IMR-90 (cell line): ENCODE measurements at regions not wholly inside any gene's neighbourhood (a gene's known extent, or its start where the extent isn't known, plus 50 kb on each side); places are given as distances from the start of the nearest gene placed in this dataset.

Source experiments
- ATAC-seq: fragments of 200-7000 bp; cut with Tn5 transposase; 2 replicates; pipeline ENCODE4 v1.9.1; 2020; ENCODE audit warnings: low read depth, mild to moderate bottlenecking, moderate library complexity
- BruUV-seq: library from RNA; stranded (reverse); fragments of 400-500 nt; replicated peaks from 2 replicates; lab custom pipeline; 2021; lab: Mats Ljungman, UMichigan
- CTCF ChIA-PET: fragments of 300-600 bp; formaldehyde crosslinking; extraction: SDS; loops from one replicate; lab custom pipeline; 2021; ENCODE audit warnings: antibody characterized with exemption; lab: Yijun Ruan, JAX
- POLR2A ChIA-PET: fragments of 300-600 bp; sonication (Branson Sonifier 250); formaldehyde crosslinking; loops from one replicate; lab custom pipeline; 2022; ENCODE audit warnings: antibody characterized with exemption; ENCODE audit not compliant: unreplicated experiment; lab: Charles Lee
- DNase-seq: peaks from one replicate; pipeline ENCODE4 v3.0.0; 2013
- H2AFZ ChIP-seq: replicated peaks from 2 replicates; pipeline ENCODE3; 2013; ENCODE audit warnings: low read length, mild to moderate bottlenecking; ENCODE audit not compliant: poor library complexity
- H2AK5ac ChIP-seq: 2 replicates; pipeline ENCODE4 v1.6.1; 2013; ENCODE audit warnings: low read depth, low read length, inconsistent platforms
- H2AK9ac ChIP-seq: replicated peaks from 2 replicates; pipeline ENCODE3; 2013; ENCODE audit warnings: mild to moderate bottlenecking, low read depth, low read length, moderate library complexity; ENCODE audit not compliant: poor library complexity
- H2BK120ac ChIP-seq: 2 replicates; pipeline ENCODE4 v1.6.1; 2013; ENCODE audit warnings: low read depth, low read length, inconsistent platforms
- H2BK15ac ChIP-seq: 3 replicates; pipeline ENCODE4 v1.6.1; 2013; ENCODE audit warnings: low read depth, low read length, inconsistent platforms
- H2BK20ac ChIP-seq: 2 replicates; pipeline ENCODE4 v1.6.1; 2013; ENCODE audit warnings: low read depth, mild to moderate bottlenecking, inconsistent platforms, low read length, moderate library complexity
- H2BK5ac ChIP-seq: 2 replicates; pipeline ENCODE4 v1.6.1; 2013; ENCODE audit warnings: mild to moderate bottlenecking, low read depth, low read length, inconsistent platforms; ENCODE audit not compliant: poor library complexity, severe bottlenecking
- H3K14ac ChIP-seq: replicated peaks from 2 replicates; pipeline ENCODE4 v1.6.1; 2013; ENCODE audit warnings: low read depth, low read length, inconsistent platforms
- H3K18ac ChIP-seq: 2 replicates; pipeline ENCODE4 v1.6.1; 2013; ENCODE audit warnings: low read depth, low read length, control low read depth
- H3K23ac ChIP-seq: 2 replicates; pipeline ENCODE4 v1.6.1; 2013; ENCODE audit warnings: low read depth, low read length, inconsistent platforms
- H3K27ac ChIP-seq: 2 replicates; pipeline ENCODE4 v1.5.1; 2013; ENCODE audit warnings: mild to moderate bottlenecking, control low read depth, low read length; ENCODE audit not compliant: insufficient read depth
- H3K27me3 ChIP-seq: 2 replicates; pipeline ENCODE4 v1.6.1; 2013; ENCODE audit warnings: low read length; ENCODE audit not compliant: control insufficient read depth, insufficient read depth
- H3K36me3 ChIP-seq: 2 replicates; pipeline ENCODE4 v1.6.1; 2013; ENCODE audit warnings: low read length, mixed read lengths; ENCODE audit not compliant: control insufficient read depth, insufficient read depth
- H3K4ac ChIP-seq: 2 replicates; pipeline ENCODE4 v1.6.1; 2013; ENCODE audit warnings: low read depth, low read length, inconsistent platforms
- H3K4me1 ChIP-seq: 2 replicates; pipeline ENCODE4 v1.6.1; 2013; ENCODE audit warnings: low read length, mixed read lengths; ENCODE audit not compliant: control insufficient read depth, insufficient read depth
- H3K4me2 ChIP-seq: 2 replicates; pipeline ENCODE4 v1.6.1; 2013; ENCODE audit warnings: low read depth, mild to moderate bottlenecking, control low read depth, low read length, moderate library complexity
- H3K4me3 ChIP-seq: 2 replicates; pipeline ENCODE4 v1.5.1; 2013; ENCODE audit warnings: low read depth, mild to moderate bottlenecking, control low read depth, low read length, moderate library complexity; ENCODE audit not compliant: insufficient read depth
- H3K56ac ChIP-seq: 2 replicates; pipeline ENCODE4 v1.6.1; 2013; ENCODE audit warnings: low read length, inconsistent platforms; ENCODE audit not compliant: insufficient read depth; ENCODE audit errors: extremely low read depth
- H3K79me1 ChIP-seq, 2 experiments: 2 replicates each; pipeline ENCODE4 v1.6.1; 2013; ENCODE audit warnings: low read length in 2 of 2, inconsistent platforms in 1 of 2, low read depth in 1 of 2
- H3K9ac ChIP-seq: 2 replicates; pipeline ENCODE4 v1.6.1; 2013; ENCODE audit warnings: low read depth, low read length, control low read depth
- H3K9me1 ChIP-seq: 2 replicates; pipeline ENCODE4 v1.6.1; 2013; ENCODE audit warnings: low read length, inconsistent platforms; ENCODE audit not compliant: insufficient read depth
- H3K9me3 ChIP-seq: 2 replicates; pipeline ENCODE4 v1.6.1; 2013; ENCODE audit warnings: low read length; ENCODE audit not compliant: control insufficient read depth, insufficient read depth
- H4K20me1 ChIP-seq: 2 replicates; pipeline ENCODE4 v1.6.1; 2013; ENCODE audit warnings: low read length, inconsistent platforms; ENCODE audit not compliant: insufficient read depth
- H4K5ac ChIP-seq: 2 replicates; pipeline ENCODE4 v1.6.1; 2013; ENCODE audit warnings: mild to moderate bottlenecking, low read depth, low read length, control low read depth
- H4K8ac ChIP-seq, 2 experiments: 2 replicates each; pipeline ENCODE4 v1.6.1; 2013; ENCODE audit warnings: low read depth in 2 of 2, low read length in 2 of 2, control low read depth in 1 of 2, inconsistent platforms in 1 of 2
- H4K91ac ChIP-seq: 2 replicates; pipeline ENCODE4 v1.6.1; 2013; ENCODE audit warnings: low read depth, low read length, inconsistent platforms; ENCODE audit not compliant: insufficient read depth
- BHLHE40 ChIP-seq: fragments of 150-350 bp; IDR thresholded peaks from 2 replicates; pipeline ENCODE4 v1.6.1; 2016; ENCODE audit warnings: mild to moderate bottlenecking, low read depth, low read length
- CTCF ChIP-seq: conservative IDR thresholded peaks from 2 replicates; pipeline ENCODE4 v1.5.1; 2012; ENCODE audit warnings: mild to moderate bottlenecking, low read depth, low read length, improper control_type of control experiment
- MAFK ChIP-seq: IDR thresholded peaks from 2 replicates; pipeline ENCODE4 v1.6.1; 2012; ENCODE audit warnings: low read depth, low read length, improper control_type of control experiment
- MAZ ChIP-seq: IDR thresholded peaks from 2 replicates; pipeline ENCODE4 v1.6.1; 2012; ENCODE audit warnings: low read depth, mild to moderate bottlenecking, low read length, improper control_type of control experiment, moderate library complexity, borderline replicate concordance
- MXI1 ChIP-seq: IDR thresholded peaks from 2 replicates; pipeline ENCODE4 v1.6.1; 2012; ENCODE audit warnings: low read depth, mild to moderate bottlenecking, low read length, moderate library complexity, borderline replicate concordance
- POLR2A ChIP-seq: IDR thresholded peaks from 2 replicates; pipeline ENCODE4 v1.6.1; 2012; ENCODE audit warnings: mild to moderate bottlenecking, low read depth, low read length
- RAD21 ChIP-seq: IDR thresholded peaks from 2 replicates; pipeline ENCODE4 v1.6.1; 2012; ENCODE audit warnings: low read length, improper control_type of control experiment
- RCOR1 ChIP-seq: IDR thresholded peaks from 2 replicates; pipeline ENCODE4 v1.6.1; 2012; ENCODE audit warnings: mild to moderate bottlenecking, low read length, improper control_type of control experiment; ENCODE audit not compliant: insufficient replicate concordance
- RFX5 ChIP-seq: IDR thresholded peaks from 2 replicates; pipeline ENCODE4 v1.8.0; 2012; ENCODE audit warnings: low read depth, mild to moderate bottlenecking, low read length, moderate library complexity
- SMC3 ChIP-seq: fragments of 150-350 bp; IDR thresholded peaks from 2 replicates; pipeline ENCODE4 v1.6.1; 2016; ENCODE audit warnings: low read depth, mild to moderate bottlenecking, antibody characterized with exemption, low read length, moderate library complexity
- USF2 ChIP-seq: fragments of 150-350 bp; IDR thresholded peaks from 2 replicates; pipeline ENCODE4 v1.6.1; 2017; ENCODE audit warnings: mild to moderate bottlenecking, antibody characterized with exemption, low read length, low read depth
- WGBS, 2 experiments: methylation state at CpG; one replicate each; pipeline versions ENCODE4 v1.1.5 to v1.1.7; 2013; ENCODE audit warnings: missing lambda C conversion rate in 2 of 2; ENCODE audit not compliant: insufficient read length in 1 of 2; ENCODE audit errors: extremely low coverage in 2 of 2; 5-methylcytosine and 5-hydroxymethylcytosine counted together
- dilution Hi-C: fragments of 300-500 bp; cut with HindIII; formaldehyde crosslinking; loops from one replicate; pipeline ENCODE4 v1.14.3; 2018; ENCODE audit warnings: low sequenced_read_pairs; ENCODE audit not compliant: unreplicated experiment
- in situ Hi-C: fragments of 300-500 bp; cut with MboI; formaldehyde crosslinking; loops from 3 replicates; pipeline ENCODE4 v1.14.3; 2019; ENCODE audit warnings: low sequenced_read_pairs, inconsistent platforms, mixed read lengths
- intact Hi-C: fragments of 100-400 bp; cut with micrococcal nuclease; formaldehyde crosslinking; loops from 2 replicates; pipeline ENCODE4 v1.10.0; 2022

GRCh38 chr12:114949058-114949820, 265.3 kb upstream of the TBX3 start:
- 86% methylated on average over 2 of the region's 8 CpGs; no CpG with 5 or more reads in 1 of the 2 experiments for WGBS, 2 experiments
- Histone ChIP-seq H3K36me3 (no peaks in the 10 kb centered on the region), H3K79me1 (no peaks in the 10 kb centered on the region), H2BK20ac (no peak overlapping the region), H3K9ac (no peak overlapping the region), H2AK5ac (no peak overlapping the region), H3K14ac (no peak overlapping the region), H3K18ac (no peak overlapping the region), H4K5ac (no peak overlapping the region), H4K8ac (no peak overlapping the region), H2BK15ac (no peak overlapping the region), H3K56ac (no peak overlapping the region), H3K4me2 (no peak overlapping the region), H3K4me3 (no peak overlapping the region), H3K27me3 (no peaks in the 10 kb centered on the region), H3K4ac (no peak overlapping the region), H4K20me1 (no peaks in the 10 kb centered on the region), H4K91ac (no peak overlapping the region), H2BK120ac (no peak overlapping the region), H2AFZ (no peak overlapping the region), H2BK5ac (no peak overlapping the region), H3K9me1 (peaks cover 3% of the 10 kb centered on the region), H3K4me1 (no peaks in the 10 kb centered on the region), H2AK9ac (no peak overlapping the region), H3K9me3 (no peaks in the 10 kb centered on the region), H3K27ac (no peak overlapping the region), H3K23ac (no peak overlapping the region)
- ATAC-seq, result no peak
- CTCF ChIA-PET, result interaction anchor here (0.8 to 1.4 kb wide), 2 partner anchors 12 kb away, joined by 3 to 4 read pairs; no protein-coding TSS in a partner anchor
- in situ Hi-C loops, result no loop called here
- DNase-seq, result no peak
- dilution Hi-C loops, result no loop called here
- BruUV-seq, result no TSS peak
- intact Hi-C loops, result no loop called here
- POLR2A ChIA-PET, result no interaction called here
- TF ChIP-seq MAFK (no peak), CTCF (no peak), RFX5 (no peak), MAZ (no peak), RAD21 (no peak), USF2 (no peak), POLR2A (no peak), BHLHE40 (no peak), SMC3 (no peak), MXI1 (no peak), RCOR1 (no peak)
